Large intestine (tissue), 3 donors: ENCODE measurements at regions not wholly inside any gene's neighbourhood (a gene's known extent, or its start where the extent isn't known, plus 50 kb on each side); places are given as distances from the start of the nearest gene placed in this dataset.

ENCODE experiments used
- DNase-seq, 2 donors: peaks; one replicate each; pipeline versions ENCODE4 v3.0.0 to v3.0.0-alpha.2; 2013
- H3K27ac ChIP-seq: one replicate; pipeline ENCODE4 v1.5.1; 2013; ENCODE audit warnings: low read length
- H3K27me3 ChIP-seq: 2 replicates; pipeline ENCODE4 v1.6.1; 2013; ENCODE audit warnings: low read length; ENCODE audit not compliant: control insufficient read depth, insufficient read depth
- H3K36me3 ChIP-seq: 2 replicates; pipeline ENCODE4 v1.6.1; 2013; ENCODE audit warnings: low read length; ENCODE audit not compliant: control insufficient read depth, insufficient read depth
- H3K4me1 ChIP-seq: one replicate; pipeline ENCODE4 v1.6.1; 2013; ENCODE audit warnings: low read length; ENCODE audit not compliant: control insufficient read depth, insufficient read depth
- H3K4me3 ChIP-seq: one replicate; pipeline ENCODE4 v1.5.1; 2013; ENCODE audit warnings: low read length
- H3K9me3 ChIP-seq: one replicate; pipeline ENCODE4 v1.6.1; 2013; ENCODE audit warnings: mild to moderate bottlenecking, low read depth, low read length, moderate library complexity; ENCODE audit not compliant: control insufficient read depth
- WGBS: methylation state at CpG from one replicate; pipeline ENCODE4 v1.1.5; 2013; ENCODE audit warnings: low lambda C conversion rate; ENCODE audit not compliant: insufficient coverage; 5-methylcytosine and 5-hydroxymethylcytosine counted together

DNA sequence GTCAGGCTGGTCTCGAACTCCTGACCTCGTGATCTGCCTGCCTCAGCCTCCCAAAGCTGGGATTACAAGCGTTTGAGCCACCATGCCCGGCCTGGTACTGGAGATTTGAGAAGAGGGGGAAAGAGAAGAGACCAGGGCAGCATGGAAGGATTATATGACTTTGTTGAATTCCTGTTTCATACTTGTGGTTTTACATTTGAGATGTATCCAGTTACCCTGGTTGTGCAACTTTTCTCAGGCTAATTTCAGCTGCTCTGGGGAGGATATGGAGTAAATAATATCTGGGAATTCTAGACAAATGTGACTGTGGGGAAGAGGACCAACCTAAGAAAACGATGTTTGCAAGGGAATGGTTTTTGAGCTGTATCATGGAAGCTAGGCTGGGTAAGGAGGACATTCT lies 89.5 kb upstream of the GREM2 start:
- no peak for DNase-seq
- no peak overlapping the region for H3K4me3 ChIP-seq
- no peaks in the 10 kb centered on the region for H3K9me3 ChIP-seq
- no peaks in the 10 kb centered on the region for H3K36me3 ChIP-seq
- no peaks in the 10 kb centered on the region for H3K27me3 ChIP-seq
- 83% methylated on average over 1 of the region's 5 CpGs for WGBS
- no peaks in the 10 kb centered on the region for H3K4me1 ChIP-seq
- no peak overlapping the region for H3K27ac ChIP-seq

DNA sequence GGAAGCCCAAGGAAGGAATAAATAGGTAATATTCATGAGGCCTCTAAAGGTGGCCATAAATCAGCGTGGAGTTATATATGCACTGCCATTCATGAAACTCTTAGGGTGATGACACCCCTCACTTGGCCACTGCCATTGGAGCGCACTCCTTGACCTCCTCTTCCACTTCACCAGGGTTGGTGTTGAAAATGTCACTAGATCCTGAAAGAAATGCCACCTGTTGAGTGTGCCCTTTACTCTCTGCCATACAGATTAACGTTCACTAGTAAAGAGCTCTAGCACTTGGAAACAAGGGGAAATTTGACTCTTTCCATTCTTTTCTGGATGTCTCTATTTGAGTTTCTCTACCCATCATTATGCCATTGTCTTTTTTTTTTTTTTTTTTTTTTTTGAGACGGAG lies 83.5 kb upstream of the GREM2 start:
- H3K27me3 ChIP-seq: peaks cover 7% of the 10 kb centered on the region
- H3K36me3 ChIP-seq: no peaks in the 10 kb centered on the region
- H3K4me1 ChIP-seq: no peaks in the 10 kb centered on the region
- no peak overlapping the region for H3K27ac ChIP-seq
- no peak for DNase-seq
- no peaks in the 10 kb centered on the region for H3K9me3 ChIP-seq
- 80% methylated on average over 1 of the region's 4 CpGs for WGBS
- no peak overlapping the region for H3K4me3 ChIP-seq

DNA sequence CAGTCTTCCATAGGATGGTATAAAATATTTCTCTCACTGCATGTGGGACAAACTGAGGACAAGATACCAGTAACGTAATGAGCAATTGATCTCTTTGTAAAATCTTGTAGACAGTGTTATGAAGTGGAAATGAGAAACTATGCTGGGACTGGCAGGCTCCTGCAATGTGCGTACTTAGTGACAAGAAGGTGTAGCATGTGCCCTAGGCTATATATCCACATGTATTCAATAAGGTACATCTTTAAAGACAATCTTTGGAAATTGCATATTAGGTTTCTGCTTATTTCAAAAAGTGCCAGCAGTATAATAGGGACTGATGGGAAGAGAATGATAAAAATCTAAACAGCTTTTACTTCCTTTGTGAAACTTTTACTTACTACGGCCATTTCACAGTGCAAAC lies 81.9 kb upstream of the GREM2 start:
- no peak overlapping the region for H3K4me3 ChIP-seq
- no peaks in the 10 kb centered on the region for H3K9me3 ChIP-seq
- DNase-seq: no peak
- H3K27ac ChIP-seq: no peak overlapping the region
- peaks cover 7% of the 10 kb centered on the region for H3K27me3 ChIP-seq
- no peaks in the 10 kb centered on the region for H3K36me3 ChIP-seq
- WGBS: 100% methylated on average over 1 of the region's 3 CpGs
- no peaks in the 10 kb centered on the region for H3K4me1 ChIP-seq

DNA sequence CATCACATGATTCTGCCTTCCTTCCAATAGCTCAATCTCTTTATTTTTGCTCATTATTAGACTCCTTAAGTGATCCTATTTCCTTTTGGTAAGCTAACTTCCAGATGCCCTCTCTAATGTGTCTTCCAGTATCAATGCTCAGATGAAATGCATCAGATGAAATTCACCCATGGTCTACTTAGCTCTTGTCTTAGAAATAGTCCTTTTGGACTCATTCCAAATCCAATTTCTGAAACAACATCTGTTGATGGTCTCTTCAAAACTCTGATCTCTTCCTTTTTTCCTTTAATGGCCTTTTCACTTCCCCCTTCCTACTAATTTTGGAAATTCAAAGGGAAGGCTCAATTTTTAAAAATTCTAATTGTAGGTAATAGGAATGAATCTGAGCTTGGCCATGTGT lies 81.1 kb upstream of the GREM2 start:
- Histone ChIP-seq H3K9me3 (no peaks in the 10 kb centered on the region), H3K27ac (no peak overlapping the region), H3K4me1 (no peaks in the 10 kb centered on the region), H3K27me3 (peaks cover 7% of the 10 kb centered on the region), H3K36me3 (no peaks in the 10 kb centered on the region), H3K4me3 (no peak overlapping the region)
- no peak for DNase-seq

DNA sequence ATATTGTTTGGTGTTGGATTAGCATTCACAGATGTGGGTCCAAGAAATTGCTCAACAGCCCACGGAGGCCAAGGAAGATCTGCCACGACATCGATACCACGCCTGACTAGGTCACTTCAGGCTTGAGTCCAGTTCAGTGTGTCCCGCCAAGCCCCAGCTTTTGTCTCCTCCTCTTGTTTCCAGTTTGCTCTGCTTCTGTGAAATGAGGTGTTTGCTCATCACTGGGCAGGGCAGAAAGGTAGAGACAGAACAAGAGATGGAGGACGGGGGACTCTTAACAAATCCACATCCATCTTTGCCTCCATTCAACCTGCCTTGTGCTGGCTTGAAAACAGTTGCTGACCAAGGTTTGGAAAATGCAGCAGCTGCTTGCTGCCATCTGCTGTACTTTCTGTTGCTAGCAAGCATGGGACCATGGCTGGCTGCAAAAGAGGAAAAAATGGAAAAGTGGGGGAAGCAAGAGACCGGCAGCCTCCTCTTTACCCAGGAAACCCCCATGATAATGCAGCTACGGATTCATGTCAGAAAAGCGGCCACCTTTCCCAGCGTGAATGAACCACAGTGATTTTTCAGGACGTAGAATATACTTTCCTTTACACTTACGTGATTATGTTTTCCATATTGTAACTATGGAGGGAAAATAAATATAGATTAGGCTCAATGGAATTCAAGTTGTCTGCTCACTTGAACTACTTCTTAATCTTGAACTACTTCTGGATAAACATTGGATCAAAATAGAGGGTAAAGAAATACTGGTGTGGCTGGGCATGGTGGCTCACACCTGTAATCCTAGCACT lies 80.2 kb upstream of the GREM2 start:
- H3K4me3 ChIP-seq: no peak overlapping the region
- no CpG with 5 or more reads among the region's 12 CpGs for WGBS
- no peaks in the 10 kb centered on the region for H3K36me3 ChIP-seq
- peak; percentile 4 to 11 for DNase-seq
- peaks cover 7% of the 10 kb centered on the region for H3K27me3 ChIP-seq
- no peak overlapping the region for H3K27ac ChIP-seq
- no peaks in the 10 kb centered on the region for H3K4me1 ChIP-seq
- no peaks in the 10 kb centered on the region for H3K9me3 ChIP-seq

DNA sequence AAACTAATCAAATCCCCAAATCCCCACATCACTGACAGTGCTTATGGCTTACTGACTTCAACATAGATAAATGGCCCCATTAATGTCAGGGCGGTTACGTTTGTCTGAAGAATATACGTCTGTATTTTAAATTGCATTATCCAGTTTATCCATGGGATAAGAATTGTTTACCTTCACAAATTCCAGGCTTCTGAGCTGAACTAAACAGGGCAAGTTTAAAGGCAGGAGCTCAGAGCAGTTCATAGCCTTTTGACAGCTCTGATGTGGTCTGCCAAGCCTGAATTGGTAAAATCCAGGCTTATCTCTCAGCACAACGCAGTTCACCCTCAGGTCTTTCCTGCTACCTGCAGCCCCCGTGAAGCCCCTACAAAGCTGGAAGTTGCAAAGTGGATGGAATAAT lies 79.5 kb upstream of the GREM2 start:
- no peak overlapping the region for H3K4me3 ChIP-seq
- peaks cover 7% of the 10 kb centered on the region for H3K27me3 ChIP-seq
- no peak overlapping the region for H3K27ac ChIP-seq
- WGBS: no CpG with 5 or more reads among the region's 5 CpGs
- no peaks in the 10 kb centered on the region for H3K9me3 ChIP-seq
- H3K36me3 ChIP-seq: no peaks in the 10 kb centered on the region
- no peak for DNase-seq
- H3K4me1 ChIP-seq: no peaks in the 10 kb centered on the region

DNA sequence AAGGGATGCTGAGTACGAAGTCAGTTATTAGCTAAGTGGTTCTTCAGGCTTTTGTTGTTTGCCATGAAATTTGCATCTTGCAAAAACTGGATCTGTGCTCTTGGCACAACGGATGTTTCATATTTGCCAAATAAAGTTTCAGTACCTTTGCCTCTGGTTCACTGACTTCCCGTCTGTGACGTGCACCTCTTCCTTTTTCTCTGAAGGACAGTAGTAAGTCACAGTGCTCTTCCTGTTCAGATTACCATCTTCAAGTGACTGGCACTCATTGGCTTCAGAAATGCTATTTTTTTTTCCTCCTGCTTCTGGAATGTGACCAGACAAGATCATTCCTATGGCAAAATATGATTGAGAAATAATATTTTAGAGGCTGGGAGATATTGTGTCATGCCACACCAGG lies 75.9 kb upstream of the GREM2 start:
- no peak overlapping the region for H3K27ac ChIP-seq
- whole genome bisulfite sequencing: 86% methylated on average over 1 of the region's 4 CpGs

DNA sequence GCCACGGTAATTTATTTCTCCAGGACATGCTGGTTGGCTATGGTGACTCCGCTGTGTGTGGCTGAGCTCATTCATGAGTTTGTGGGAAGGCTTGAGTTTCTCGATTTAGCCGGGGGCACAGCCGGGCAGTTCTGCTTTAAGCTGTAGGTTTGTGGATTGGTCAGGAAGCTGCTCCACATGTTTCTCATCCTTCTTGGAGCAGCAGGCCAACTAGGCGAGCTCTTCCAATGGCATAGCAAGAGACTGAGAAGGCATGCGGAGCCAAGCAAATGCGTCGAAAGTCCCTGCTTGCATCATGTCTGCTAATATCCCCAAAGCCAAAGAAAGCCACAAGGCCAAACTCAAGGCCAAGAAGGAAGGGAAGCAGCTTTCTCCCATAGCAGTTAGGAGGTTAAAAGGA lies 71.6 kb upstream of the GREM2 start:
- no peak overlapping the region for H3K27ac ChIP-seq
- no peak overlapping the region for H3K4me3 ChIP-seq
- H3K9me3 ChIP-seq: no peaks in the 10 kb centered on the region
- no peak for DNase-seq
- WGBS: no CpG with 5 or more reads among the region's 9 CpGs
- no peaks in the 10 kb centered on the region for H3K27me3 ChIP-seq
- H3K36me3 ChIP-seq: no peaks in the 10 kb centered on the region
- no peaks in the 10 kb centered on the region for H3K4me1 ChIP-seq

More for the DNA sequence above, 75.9 kb upstream of the GREM2 start:
- Histone ChIP-seq H3K9me3 (no peaks in the 10 kb centered on the region), H3K27me3 (peaks cover 7% of the 10 kb centered on the region), H3K36me3 (no peaks in the 10 kb centered on the region), H3K4me3 (no peak overlapping the region), H3K4me1 (no peaks in the 10 kb centered on the region)
- DNase-seq: no peak

DNA sequence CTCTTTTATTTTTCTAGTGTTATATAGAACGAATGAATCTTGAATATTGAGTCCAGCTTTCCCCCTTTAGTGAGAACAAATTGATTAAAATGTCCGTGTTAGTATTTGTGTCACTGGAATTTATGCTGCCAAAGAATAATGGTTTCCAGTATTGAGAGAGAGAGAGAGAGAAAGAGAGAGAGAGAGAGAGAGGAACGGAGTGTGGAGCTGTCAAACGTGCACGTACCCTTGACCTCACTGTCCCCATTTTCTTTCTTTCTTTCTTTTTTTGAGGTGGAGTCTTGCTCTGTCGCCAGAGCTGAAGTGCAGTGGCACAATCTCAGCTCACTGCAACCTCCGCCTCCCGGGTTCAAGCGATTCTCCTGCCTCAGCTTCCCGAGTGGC lies 70.9 kb upstream of the GREM2 start:
- no peaks in the 10 kb centered on the region for H3K27me3 ChIP-seq
- DNase-seq: no peak
- H3K9me3 ChIP-seq: no peaks in the 10 kb centered on the region
- no peaks in the 10 kb centered on the region for H3K4me1 ChIP-seq
- no CpG with 5 or more reads among the region's 10 CpGs for WGBS
- no peaks in the 10 kb centered on the region for H3K36me3 ChIP-seq
- no peak overlapping the region for H3K4me3 ChIP-seq
- H3K27ac ChIP-seq: no peak overlapping the region

DNA sequence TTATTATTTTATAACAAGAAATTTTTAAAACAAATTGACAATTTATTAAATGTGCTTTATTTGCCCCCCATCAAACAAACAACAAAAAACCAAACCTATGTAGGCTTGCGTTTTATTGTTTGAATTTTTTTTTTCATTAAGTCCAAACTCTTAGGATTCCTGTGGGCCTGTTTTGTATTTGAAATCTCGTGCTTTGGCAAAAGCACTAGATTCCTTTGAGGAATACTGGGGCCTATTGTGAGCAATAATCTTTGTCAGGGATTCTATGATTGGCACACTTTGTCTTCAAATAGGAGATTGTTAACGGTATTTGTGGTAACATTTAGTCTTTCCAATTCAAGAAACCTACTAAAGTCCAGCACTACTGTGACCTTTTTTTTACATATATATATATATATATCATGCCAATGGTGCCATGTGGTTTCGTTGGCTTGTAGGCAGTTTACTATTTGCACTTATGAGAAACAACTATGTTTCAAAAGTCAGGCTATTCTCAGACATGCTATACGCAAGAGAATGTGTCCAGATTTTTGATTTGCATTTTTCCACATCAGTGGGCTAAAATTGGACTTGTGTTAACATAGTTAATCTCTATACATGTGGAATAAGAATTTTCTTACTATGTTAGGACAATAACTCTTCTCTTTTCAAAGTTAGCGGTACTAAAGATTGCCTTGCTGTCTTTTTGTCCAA lies 70.4 kb upstream of the GREM2 start:
- DNase-seq: no peak
- WGBS: no CpG with 5 or more reads among the region's 6 CpGs

More for the DNA sequence above, 70.4 kb upstream of the GREM2 start:
- H3K36me3 ChIP-seq: no peaks in the 10 kb centered on the region
- H3K4me1 ChIP-seq: no peaks in the 10 kb centered on the region
- no peaks in the 10 kb centered on the region for H3K27me3 ChIP-seq
- H3K9me3 ChIP-seq: no peaks in the 10 kb centered on the region
- H3K27ac ChIP-seq: no peak overlapping the region
- no peak overlapping the region for H3K4me3 ChIP-seq
